ENCODE measurements at regions not wholly inside any gene's neighbourhood (a gene's known extent, or its start where the extent isn't known, plus 50 kb on each side); places are given as distances from the start of the nearest gene placed in this dataset.

- no peak for DNase-seq (ENCODE audit: low spot score)
- no peak for TF ChIP-seq CTCF (IDR thresholded peaks at IDR 0.05; ENCODE audit: extremely low read depth, missing control alignments)
Measured at GRCh38 chr2:175568109-175568730, 386.7 kb upstream of the ATP5MC3 start.

GRCh38 chr2:175567435-175568061 lies 386.0 kb upstream of the ATP5MC3 start:
- DNase-seq (ENCODE audit: low spot score), result no peak
- TF ChIP-seq CTCF (IDR thresholded peaks at IDR 0.05; ENCODE audit: extremely low read depth, missing control alignments), result no peak

GRCh38 chr2:175560521-175561169 lies 379.1 kb upstream of the ATP5MC3 start:
- no peak for TF ChIP-seq CTCF (IDR thresholded peaks at IDR 0.05; ENCODE audit: extremely low read depth, missing control alignments)
- no peak for DNase-seq (ENCODE audit: low spot score)

- TF ChIP-seq CTCF (IDR thresholded peaks at IDR 0.05; ENCODE audit: extremely low read depth, missing control alignments), result no peak
- no peak for DNase-seq (ENCODE audit: low spot score)
Measured at GRCh38 chr2:175559613-175560012, 378.1 kb upstream of the ATP5MC3 start.

- no peak for TF ChIP-seq CTCF (IDR thresholded peaks at IDR 0.05; ENCODE audit: extremely low read depth, missing control alignments)
- no peak for DNase-seq (ENCODE audit: low spot score)
Measured at GRCh38 chr2:175557810-175558377, 376.4 kb upstream of the ATP5MC3 start.

- no peak for TF ChIP-seq CTCF (IDR thresholded peaks at IDR 0.05; ENCODE audit: extremely low read depth, missing control alignments)
- DNase-seq (ENCODE audit: low spot score), result no peak
Measured at GRCh38 chr2:175553910-175554309, 372.4 kb upstream of the ATP5MC3 start.

- DNase-seq (ENCODE audit: low spot score), result no peak
- no peak for TF ChIP-seq CTCF (IDR thresholded peaks at IDR 0.05; ENCODE audit: extremely low read depth, missing control alignments)
Measured at GRCh38 chr2:175552902-175553301, 371.4 kb upstream of the ATP5MC3 start.

All from GM20000 (cell line).